ENCODE measurements at regions not wholly inside any gene's neighbourhood (a gene's known extent, or its start where the extent isn't known, plus 50 kb on each side); places are given as distances from the start of the nearest gene placed in this dataset.

GRCh38 chr15:39495871-39496840, 84.7 kb upstream of the THBS1 start:
- intact Hi-C loops (cut with DNase I) = no loop called here
- no peak for DNase-seq
- ATAC-seq (ENCODE audit: poor library complexity) = no peak

GRCh38 chr15:39497016-39497758, 83.7 kb upstream of the THBS1 start:
- DNase-seq (no peak), ATAC-seq (ENCODE audit: poor library complexity) (peak; percentile 13)
- intact Hi-C loops (cut with DNase I) = no loop called here

GRCh38 chr15:39497759-39498565, 82.9 kb upstream of the THBS1 start:
- intact Hi-C loops (cut with DNase I) = no loop called here
- ATAC-seq (ENCODE audit: poor library complexity) (peak; percentile 19), DNase-seq (no peak)

- intact Hi-C loops (cut with DNase I) = no loop called here
- DNase-seq = no peak
- ATAC-seq (ENCODE audit: poor library complexity) = peak; percentile 18
These were observed 82.2 kb upstream of the THBS1 start for GRCh38 chr15:39498629-39499028.

GRCh38 chr15:39499042-39499441, 81.8 kb upstream of the THBS1 start:
- intact Hi-C loops (cut with DNase I) = no loop called here

GRCh38 chr15:39499681-39500080, 81.2 kb upstream of the THBS1 start:
- DNase-seq (no peak), ATAC-seq (ENCODE audit: poor library complexity) (no peak)
- intact Hi-C loops (cut with DNase I) = no loop called here

More at GRCh38 chr15:39499042-39499441, 81.8 kb upstream of the THBS1 start:
- DNase-seq (no peak), ATAC-seq (ENCODE audit: poor library complexity) (no peak)

GRCh38 chr15:39501366-39502081, 79.4 kb upstream of the THBS1 start:
- intact Hi-C loops (cut with DNase I) = no loop called here
- DNase-seq = no peak
- ATAC-seq (ENCODE audit: poor library complexity) = no peak

GRCh38 chr15:39502082-39502447, 78.8 kb upstream of the THBS1 start:
- intact Hi-C loops (cut with DNase I) = no loop called here
- ATAC-seq (ENCODE audit: poor library complexity) = no peak

GRCh38 chr15:39502611-39503195, 78.2 kb upstream of the THBS1 start:
- ATAC-seq (ENCODE audit: poor library complexity) = no peak
- no peak for DNase-seq
- intact Hi-C loops (cut with DNase I) = no loop called here

More at GRCh38 chr15:39502082-39502447, 78.8 kb upstream of the THBS1 start:
- DNase-seq = no peak

GRCh38 chr15:39503526-39503925, 77.4 kb upstream of the THBS1 start:
- intact Hi-C loops (cut with DNase I) = no loop called here
- DNase-seq = no peak
- no peak for ATAC-seq (ENCODE audit: poor library complexity)

GRCh38 chr15:39504808-39505207, 76.1 kb upstream of the THBS1 start:
- intact Hi-C loops (cut with DNase I) = no loop called here
- no peak for DNase-seq
- no peak for ATAC-seq (ENCODE audit: poor library complexity)

GRCh38 chr15:39506146-39506545, 74.7 kb upstream of the THBS1 start:
- ATAC-seq (ENCODE audit: poor library complexity) = no peak
- intact Hi-C loops (cut with DNase I) = no loop called here
- DNase-seq = no peak

- ATAC-seq (ENCODE audit: poor library complexity) (no peak), DNase-seq (no peak)
- intact Hi-C loops (cut with DNase I) = no loop called here
These were observed 72.3 kb upstream of the THBS1 start for GRCh38 chr15:39508536-39508935.

- intact Hi-C loops (cut with DNase I) = no loop called here
- peak; percentile 66 for DNase-seq
- ATAC-seq (ENCODE audit: poor library complexity) = peak; percentile 63
These were observed 70.7 kb upstream of the THBS1 start for GRCh38 chr15:39510001-39510701.

- intact Hi-C loops (cut with DNase I) = no loop called here
- ATAC-seq (ENCODE audit: poor library complexity) (peak; percentile 91), DNase-seq (peak; percentile 81)
These were observed 69.6 kb upstream of the THBS1 start for GRCh38 chr15:39511000-39511915.

GRCh38 chr15:39511916-39512260, 69.0 kb upstream of the THBS1 start:
- DNase-seq (no peak), ATAC-seq (ENCODE audit: poor library complexity) (peak; percentile 28)
- intact Hi-C loops (cut with DNase I) = no loop called here

- intact Hi-C loops (cut with DNase I) = no loop called here
- ATAC-seq (ENCODE audit: poor library complexity) (no peak), DNase-seq (no peak)
These were observed 68.2 kb upstream of the THBS1 start for GRCh38 chr15:39512643-39513042.

All from Right ventricle myocardium superior (tissue), 1 donor.